ENCODE measurements at regions not wholly inside any gene's neighbourhood (a gene's known extent, or its start where the extent isn't known, plus 50 kb on each side); places are given as distances from the start of the nearest gene placed in this dataset.

GRCh38 chr6:147065786-147066185, 138.4 kb upstream of the STXBP5 start:
- Histone ChIP-seq H3K4me1 (ENCODE audit: control insufficient read depth in 2 of 2, insufficient read depth in 2 of 2, low read length in 2 of 2) (no peaks in the 10 kb centered on the region), H3K9ac (ENCODE audit: low read length) (no peak overlapping the region), H4K20me1 (ENCODE audit: control insufficient read depth, insufficient read depth, low read length, poor library complexity, severe bottlenecking) (no peaks in the 10 kb centered on the region), H3K4me3 (ENCODE audit: control extremely low read depth in 1 of 5, extremely low read depth in 1 of 5, insufficient read depth in 1 of 5, low read depth in 2 of 5, low read length in 4 of 5) (no peak overlapping the region), H3K27me3 (replicated peaks in 1 of 4; ENCODE audit: control extremely low read depth in 1 of 4, control insufficient read depth in 3 of 4, insufficient read depth in 4 of 4, low read length in 3 of 4) (no peaks in the 10 kb centered on the region), H3K4me2 (replicated peaks; ENCODE audit: low read depth, low read length, poor library complexity, severe bottlenecking) (no peak overlapping the region), H3K9me3 (ENCODE audit: control extremely low read depth in 1 of 3, control insufficient read depth in 2 of 3, insufficient read depth in 1 of 3, low read length in 2 of 3) (peaks cover 0 to 5% (median 0%) of the 10 kb centered on the region in 3 donors), H3K79me2 (ENCODE audit: control insufficient read depth, insufficient read depth, low read length) (no peaks in the 10 kb centered on the region), H3K36me3 (replicated peaks in 1 of 2; ENCODE audit: control extremely low read depth in 1 of 2, control insufficient read depth in 1 of 2, extremely low read depth in 1 of 2, insufficient read depth in 2 of 2, low read length in 1 of 2) (no peaks in the 10 kb centered on the region), H2AFZ (ENCODE audit: insufficient read depth, low read depth, low read length, poor library complexity, severe bottlenecking) (no peak overlapping the region), H3K27ac (ENCODE audit: low read length in 2 of 2) (no peak overlapping the region)
- TF ChIP-seq, protein P1, sequence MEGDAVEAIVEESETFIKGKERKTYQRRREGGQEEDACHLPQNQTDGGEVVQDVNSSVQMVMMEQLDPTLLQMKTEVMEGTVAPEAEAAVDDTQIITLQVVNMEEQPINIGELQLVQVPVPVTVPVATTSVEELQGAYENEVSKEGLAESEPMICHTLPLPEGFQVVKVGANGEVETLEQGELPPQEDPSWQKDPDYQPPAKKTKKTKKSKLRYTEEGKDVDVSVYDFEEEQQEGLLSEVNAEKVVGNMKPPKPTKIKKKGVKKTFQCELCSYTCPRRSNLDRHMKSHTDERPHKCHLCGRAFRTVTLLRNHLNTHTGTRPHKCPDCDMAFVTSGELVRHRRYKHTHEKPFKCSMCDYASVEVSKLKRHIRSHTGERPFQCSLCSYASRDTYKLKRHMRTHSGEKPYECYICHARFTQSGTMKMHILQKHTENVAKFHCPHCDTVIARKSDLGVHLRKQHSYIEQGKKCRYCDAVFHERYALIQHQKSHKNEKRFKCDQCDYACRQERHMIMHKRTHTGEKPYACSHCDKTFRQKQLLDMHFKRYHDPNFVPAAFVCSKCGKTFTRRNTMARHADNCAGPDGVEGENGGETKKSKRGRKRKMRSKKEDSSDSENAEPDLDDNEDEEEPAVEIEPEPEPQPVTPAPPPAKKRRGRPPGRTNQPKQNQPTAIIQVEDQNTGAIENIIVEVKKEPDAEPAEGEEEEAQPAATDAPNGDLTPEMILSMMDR (IDR thresholded peaks at IDR 0.05), result no peak
- no peak for TF ChIP-seq EZH2 (IDR thresholded peaks at IDR 0.05; ENCODE audit: borderline replicate concordance, insufficient read depth, low read depth, low read length, poor library complexity, severe bottlenecking)
- peaks cover 6% of the 10 kb centered on the region for H3K27me3 Mint-ChIP-seq
- no peak overlapping the region for H3K27ac Mint-ChIP-seq
- intact Hi-C loops (cut with micrococcal nuclease), result no loop called here
- ATAC-seq (ENCODE audit: low read depth) (no peak), DNase-seq (no peak)
- 86% methylated on average over 4 of the region's 5 CpGs for WGBS (ENCODE audit: insufficient coverage)
- peaks cover 3% of the 10 kb centered on the region for H3K4me1 Mint-ChIP-seq
- no peaks in the 10 kb centered on the region for H3K9me3 Mint-ChIP-seq (ENCODE audit: insufficient read depth)
- ChIA-PET CTCF (no interaction called here), POLR2A (no interaction called here)
- H3K4me3 Mint-ChIP-seq, result no peak overlapping the region

- Histone ChIP-seq H2AFZ (ENCODE audit: insufficient read depth, low read depth, low read length, poor library complexity, severe bottlenecking) (no peak overlapping the region), H3K4me3 (ENCODE audit: control extremely low read depth in 1 of 5, extremely low read depth in 1 of 5, insufficient read depth in 1 of 5, low read depth in 2 of 5, low read length in 4 of 5) (no peak overlapping the region), H3K36me3 (replicated peaks in 1 of 2; ENCODE audit: control extremely low read depth in 1 of 2, control insufficient read depth in 1 of 2, extremely low read depth in 1 of 2, insufficient read depth in 2 of 2, low read length in 1 of 2) (no peaks in the 10 kb centered on the region), H3K4me1 (ENCODE audit: control insufficient read depth in 2 of 2, insufficient read depth in 2 of 2, low read length in 2 of 2) (no peaks in the 10 kb centered on the region), H3K4me2 (replicated peaks; ENCODE audit: low read depth, low read length, poor library complexity, severe bottlenecking) (no peak overlapping the region), H3K27ac (ENCODE audit: low read length in 2 of 2) (no peak overlapping the region), H3K27me3 (replicated peaks in 1 of 4; ENCODE audit: control extremely low read depth in 1 of 4, control insufficient read depth in 3 of 4, insufficient read depth in 4 of 4, low read length in 3 of 4) (no peaks in the 10 kb centered on the region), H3K9ac (ENCODE audit: low read length) (no peak overlapping the region), H3K79me2 (ENCODE audit: control insufficient read depth, insufficient read depth, low read length) (no peaks in the 10 kb centered on the region), H4K20me1 (ENCODE audit: control insufficient read depth, insufficient read depth, low read length, poor library complexity, severe bottlenecking) (no peaks in the 10 kb centered on the region), H3K9me3 (ENCODE audit: control extremely low read depth in 1 of 3, control insufficient read depth in 2 of 3, insufficient read depth in 1 of 3, low read length in 2 of 3) (peaks cover 0 to 5% (median 0%) of the 10 kb centered on the region in 3 donors)
- Mint-ChIP-seq H3K4me3 (no peak overlapping the region), H3K9me3 (ENCODE audit: insufficient read depth) (no peaks in the 10 kb centered on the region), H3K27me3 (peaks cover 6% of the 10 kb centered on the region), H3K27ac (no peak overlapping the region), H3K4me1 (peaks cover 3% of the 10 kb centered on the region)
- ChIA-PET CTCF (no interaction called here), POLR2A (no interaction called here)
- DNase-seq (no peak), ATAC-seq (ENCODE audit: low read depth) (no peak)
- TF ChIP-seq, protein P1 (IDR thresholded peaks at IDR 0.05), result no peak
- no peak for TF ChIP-seq EZH2 (IDR thresholded peaks at IDR 0.05; ENCODE audit: borderline replicate concordance, insufficient read depth, low read depth, low read length, poor library complexity, severe bottlenecking)
- 100% methylated on average over 5 of the region's 5 CpGs for WGBS (ENCODE audit: insufficient coverage)
- intact Hi-C loops (cut with micrococcal nuclease), result no loop called here
These were observed 137.0 kb upstream of the STXBP5 start for GRCh38 chr6:147067184-147067583.

All from B cell (primary cell).